Endometrium (tissue), 2 donors: ENCODE measurements at regions not wholly inside any gene's neighbourhood (a gene's known extent, or its start where the extent isn't known, plus 50 kb on each side); places are given as distances from the start of the nearest gene placed in this dataset.
A peak's percentile ranks its signal among the peaks of the same experiment; 100 is the strongest.
"Not testable (repeated sequence)": the region's sequence is repeated elsewhere in the genome, so short reads cannot be mapped to it uniquely, and the experiment has no call there.

ENCODE experiments used
- FAIRE-seq: peaks from 2 replicates; lab custom pipeline; 2012; peaks lifted over from hg19 to GRCh38; lab: Jason Lieb, UNC
- donor health status: control.
- donor health status: control.

- FAIRE-seq: no peak
Observed at GRCh38 chr1:121443001-121443540, 258.3 kb downstream of the SRGAP2C start.

GRCh38 chr1:121444096-121444495, 259.3 kb downstream of the SRGAP2C start:
- no peak for FAIRE-seq

- FAIRE-seq: no peak
Observed at GRCh38 chr1:121445679-121446078, 260.9 kb downstream of the SRGAP2C start.

- peak; percentile 74 for FAIRE-seq
Observed at GRCh38 chr1:121447280-121447923, 262.6 kb downstream of the SRGAP2C start.

GRCh38 chr1:121448064-121448463, 263.3 kb downstream of the SRGAP2C start:
- FAIRE-seq: not testable (repeated sequence)

- FAIRE-seq: no peak
Observed at GRCh38 chr1:121448851-121449250, 264.1 kb downstream of the SRGAP2C start.

GRCh38 chr1:121452484-121452883, 267.7 kb downstream of the SRGAP2C start:
- no peak for FAIRE-seq

GRCh38 chr1:121458291-121459048, 273.7 kb downstream of the SRGAP2C start:
- no peak for FAIRE-seq

GRCh38 chr1:121459235-121459634, 274.5 kb downstream of the SRGAP2C start:
- FAIRE-seq: no peak

GRCh38 chr1:121469395-121469794, 284.6 kb downstream of the SRGAP2C start:
- not testable (repeated sequence) for FAIRE-seq

- FAIRE-seq: not testable (repeated sequence)
Observed at GRCh38 chr1:121470401-121470800, 285.6 kb downstream of the SRGAP2C start.

- FAIRE-seq: no peak
Observed at GRCh38 chr1:121471523-121471922, 286.7 kb downstream of the SRGAP2C start.

- FAIRE-seq: no peak
Observed at GRCh38 chr1:121472017-121472416, 287.2 kb downstream of the SRGAP2C start.

GRCh38 chr1:121483234-121483633, 298.5 kb downstream of the SRGAP2C start:
- FAIRE-seq: no peak

- no peak for FAIRE-seq
Observed at GRCh38 chr1:121483961-121484424, 299.2 kb downstream of the SRGAP2C start.

GRCh38 chr1:121494796-121495195, 310.0 kb downstream of the SRGAP2C start:
- not testable (repeated sequence) for FAIRE-seq

- FAIRE-seq: not testable (repeated sequence)
Observed at GRCh38 chr1:121511455-121511854, 326.7 kb downstream of the SRGAP2C start.

- FAIRE-seq: not testable (repeated sequence)
Observed at GRCh38 chr1:121511876-121512275, 327.1 kb downstream of the SRGAP2C start.

- no peak for FAIRE-seq
Observed at GRCh38 chr1:121515235-121515634, 330.5 kb downstream of the SRGAP2C start.

- no peak for FAIRE-seq
Observed at GRCh38 chr1:121516234-121516967, 331.6 kb downstream of the SRGAP2C start.

- FAIRE-seq: no peak
Observed at GRCh38 chr1:121517586-121518230, 332.9 kb downstream of the SRGAP2C start.

GRCh38 chr1:121518726-121519041, 333.9 kb downstream of the SRGAP2C start:
- no peak for FAIRE-seq
